ENCODE measurements at regions not wholly inside any gene's neighbourhood (a gene's known extent, or its start where the extent isn't known, plus 50 kb on each side); places are given as distances from the start of the nearest gene placed in this dataset.

DNA sequence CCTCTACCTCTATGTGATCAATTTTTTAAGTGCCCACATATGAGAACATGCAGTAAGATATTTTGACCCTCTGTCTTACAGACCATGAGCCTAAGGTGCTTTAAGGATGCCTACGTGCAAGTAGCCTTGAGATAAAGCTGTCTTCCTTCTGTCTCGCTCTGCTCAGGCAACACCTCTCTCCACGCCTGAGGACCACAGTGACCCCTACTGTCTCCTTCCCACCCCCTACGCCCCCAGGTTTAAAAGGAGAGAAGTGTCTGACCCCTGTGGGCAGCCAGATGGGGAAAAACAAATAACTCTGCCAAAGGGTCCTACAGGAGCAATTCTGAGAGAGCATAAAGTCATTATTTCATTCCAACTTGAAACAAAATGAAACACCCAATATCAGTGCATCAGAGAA, 286.4 kb upstream of the TMEM132C start:
- no peak for TF ChIP-seq POLR2AphosphoS5 (IDR thresholded peaks at IDR 0.05)
- TF ChIP-seq, protein P1, sequence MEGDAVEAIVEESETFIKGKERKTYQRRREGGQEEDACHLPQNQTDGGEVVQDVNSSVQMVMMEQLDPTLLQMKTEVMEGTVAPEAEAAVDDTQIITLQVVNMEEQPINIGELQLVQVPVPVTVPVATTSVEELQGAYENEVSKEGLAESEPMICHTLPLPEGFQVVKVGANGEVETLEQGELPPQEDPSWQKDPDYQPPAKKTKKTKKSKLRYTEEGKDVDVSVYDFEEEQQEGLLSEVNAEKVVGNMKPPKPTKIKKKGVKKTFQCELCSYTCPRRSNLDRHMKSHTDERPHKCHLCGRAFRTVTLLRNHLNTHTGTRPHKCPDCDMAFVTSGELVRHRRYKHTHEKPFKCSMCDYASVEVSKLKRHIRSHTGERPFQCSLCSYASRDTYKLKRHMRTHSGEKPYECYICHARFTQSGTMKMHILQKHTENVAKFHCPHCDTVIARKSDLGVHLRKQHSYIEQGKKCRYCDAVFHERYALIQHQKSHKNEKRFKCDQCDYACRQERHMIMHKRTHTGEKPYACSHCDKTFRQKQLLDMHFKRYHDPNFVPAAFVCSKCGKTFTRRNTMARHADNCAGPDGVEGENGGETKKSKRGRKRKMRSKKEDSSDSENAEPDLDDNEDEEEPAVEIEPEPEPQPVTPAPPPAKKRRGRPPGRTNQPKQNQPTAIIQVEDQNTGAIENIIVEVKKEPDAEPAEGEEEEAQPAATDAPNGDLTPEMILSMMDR (IDR thresholded peaks at IDR 0.05): no peak

Measured in prostate gland (tissue), 2 donors.